ENCODE measurements at regions not wholly inside any gene's neighbourhood (a gene's known extent, or its start where the extent isn't known, plus 50 kb on each side); places are given as distances from the start of the nearest gene placed in this dataset.

DNA sequence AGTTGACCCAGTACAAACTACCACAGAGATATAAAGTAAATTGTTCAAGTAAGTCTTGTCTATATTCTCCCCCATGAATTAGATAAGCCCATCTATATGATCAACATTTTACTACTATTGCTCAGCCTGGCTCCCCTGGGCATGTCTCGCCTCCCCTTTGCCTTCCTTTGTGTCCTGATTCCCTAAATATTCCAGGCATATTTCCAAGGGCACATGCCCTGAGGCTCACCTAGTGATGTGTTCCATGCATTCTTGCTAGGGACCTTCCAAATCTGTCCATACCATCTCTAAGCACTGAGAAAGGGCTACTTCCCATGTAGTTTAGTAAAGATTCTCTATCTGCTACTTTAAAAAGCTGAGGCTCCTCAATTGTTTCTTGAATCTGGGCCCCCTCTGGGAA, 163.1 kb upstream of the ADRA1D start:
- Histone ChIP-seq H3K4me3 (no peak overlapping the region), H3K27ac (no peak overlapping the region)
- no peak for DNase-seq (ENCODE audit: low spot score)
- TF ChIP-seq, protein P1, sequence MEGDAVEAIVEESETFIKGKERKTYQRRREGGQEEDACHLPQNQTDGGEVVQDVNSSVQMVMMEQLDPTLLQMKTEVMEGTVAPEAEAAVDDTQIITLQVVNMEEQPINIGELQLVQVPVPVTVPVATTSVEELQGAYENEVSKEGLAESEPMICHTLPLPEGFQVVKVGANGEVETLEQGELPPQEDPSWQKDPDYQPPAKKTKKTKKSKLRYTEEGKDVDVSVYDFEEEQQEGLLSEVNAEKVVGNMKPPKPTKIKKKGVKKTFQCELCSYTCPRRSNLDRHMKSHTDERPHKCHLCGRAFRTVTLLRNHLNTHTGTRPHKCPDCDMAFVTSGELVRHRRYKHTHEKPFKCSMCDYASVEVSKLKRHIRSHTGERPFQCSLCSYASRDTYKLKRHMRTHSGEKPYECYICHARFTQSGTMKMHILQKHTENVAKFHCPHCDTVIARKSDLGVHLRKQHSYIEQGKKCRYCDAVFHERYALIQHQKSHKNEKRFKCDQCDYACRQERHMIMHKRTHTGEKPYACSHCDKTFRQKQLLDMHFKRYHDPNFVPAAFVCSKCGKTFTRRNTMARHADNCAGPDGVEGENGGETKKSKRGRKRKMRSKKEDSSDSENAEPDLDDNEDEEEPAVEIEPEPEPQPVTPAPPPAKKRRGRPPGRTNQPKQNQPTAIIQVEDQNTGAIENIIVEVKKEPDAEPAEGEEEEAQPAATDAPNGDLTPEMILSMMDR (IDR thresholded peaks at IDR 0.05): no peak

GRCh38 chr20:4411744-4412143, 162.7 kb upstream of the ADRA1D start:
- Histone ChIP-seq H3K27ac (no peak overlapping the region), H3K4me3 (no peak overlapping the region)
- no peak for DNase-seq (ENCODE audit: low spot score)
- TF ChIP-seq, protein P1 (IDR thresholded peaks at IDR 0.05): no peak

DNA sequence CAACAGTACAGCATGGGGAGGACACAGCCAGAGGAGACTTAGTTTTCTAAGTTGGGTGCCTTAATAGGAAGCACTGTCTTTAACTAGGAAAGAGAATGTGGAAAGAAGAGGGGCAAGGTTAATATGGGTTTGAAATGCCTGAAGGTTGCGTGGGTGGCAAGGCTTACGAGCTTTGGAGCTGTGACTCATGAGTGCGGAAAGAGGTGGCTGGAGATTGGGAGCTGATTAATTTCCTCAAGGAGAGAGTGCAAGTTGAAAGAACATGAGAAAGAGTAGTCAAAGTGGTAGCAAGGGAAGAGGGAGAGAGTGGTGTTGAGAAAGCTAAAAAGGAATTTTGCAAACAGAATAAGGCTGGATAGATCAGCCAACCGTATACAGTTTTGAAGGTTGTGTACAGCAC, 157.5 kb upstream of the ADRA1D start:
- no peak for DNase-seq (ENCODE audit: low spot score)
- H3K27ac ChIP-seq: no peak overlapping the region
- TF ChIP-seq, protein P1 (IDR thresholded peaks at IDR 0.05): no peak
- H3K4me3 ChIP-seq: no peak overlapping the region

DNA sequence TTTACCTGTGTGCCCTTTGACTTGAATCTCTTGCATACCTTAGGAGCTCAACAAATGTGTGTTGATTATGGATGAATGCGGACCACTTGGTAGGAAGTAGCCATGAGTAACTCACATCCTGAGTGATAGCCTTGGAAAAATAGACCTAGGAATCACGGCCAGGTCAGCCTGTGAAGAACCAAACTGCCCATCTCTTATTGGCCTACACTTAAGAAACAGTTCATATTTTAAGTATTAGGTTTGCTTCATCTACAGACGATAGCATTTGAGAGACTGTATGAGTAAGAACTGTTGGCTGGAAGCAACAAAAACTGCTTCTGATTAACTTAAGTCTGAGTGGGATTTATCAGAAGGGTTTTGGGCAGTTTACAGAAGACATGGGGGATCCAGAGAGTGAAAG, 152.5 kb upstream of the ADRA1D start:
- Histone ChIP-seq H3K4me3 (no peak overlapping the region), H3K27ac (no peak overlapping the region)
- DNase-seq (ENCODE audit: low spot score): no peak
- TF ChIP-seq, protein P1 (IDR thresholded peaks at IDR 0.05): no peak

GRCh38 chr20:4384961-4385360, 135.9 kb upstream of the ADRA1D start:
- no peak for DNase-seq (ENCODE audit: low spot score)
- Histone ChIP-seq H3K27ac (no peak overlapping the region), H3K4me3 (no peak overlapping the region)
- TF ChIP-seq, protein P1 (IDR thresholded peaks at IDR 0.05): no peak

DNA sequence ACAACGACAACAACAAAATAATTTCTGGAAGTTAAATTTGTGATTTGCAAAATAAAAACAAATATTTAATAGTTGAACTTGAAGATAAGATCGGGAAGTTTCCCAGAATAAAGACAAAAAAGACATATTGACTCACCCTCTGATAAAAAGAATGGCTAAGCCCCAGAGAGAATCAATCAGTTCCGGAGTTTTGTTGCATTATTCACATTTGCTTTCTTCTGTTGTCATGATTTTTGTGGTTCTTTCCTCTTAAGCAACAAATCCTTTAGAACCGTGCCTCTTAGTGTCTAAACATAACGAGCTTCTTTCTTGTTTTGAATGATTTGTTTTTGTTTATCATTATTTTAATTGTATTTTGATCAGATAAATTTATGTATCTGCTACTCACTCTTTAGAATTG, 134.9 kb upstream of the ADRA1D start:
- TF ChIP-seq, protein P1 (IDR thresholded peaks at IDR 0.05): no peak
- DNase-seq (ENCODE audit: low spot score): no peak
- H3K27ac ChIP-seq: no peak overlapping the region

GRCh38 chr20:4375881-4376280, 126.8 kb upstream of the ADRA1D start:
- no peak for DNase-seq (ENCODE audit: low spot score)
- TF ChIP-seq, protein P1 (IDR thresholded peaks at IDR 0.05): no peak
- Histone ChIP-seq H3K27ac (no peak overlapping the region), H3K4me3 (no peak overlapping the region)

More for the DNA sequence above, 134.9 kb upstream of the ADRA1D start:
- H3K4me3 ChIP-seq: no peak overlapping the region
